Bronchial epithelial cell (primary cell): ENCODE measurements at regions not wholly inside any gene's neighbourhood (a gene's known extent, or its start where the extent isn't known, plus 50 kb on each side); places are given as distances from the start of the nearest gene placed in this dataset.

Source experiments
- DNase-seq: peaks from one replicate; pipeline ENCODE4 v3.0.0-alpha.2; 2010; ENCODE audit warnings: low read depth
- FAIRE-seq: peaks from 2 replicates; lab custom pipeline; 2011; peaks lifted over from hg19 to GRCh38; lab: Jason Lieb, UNC
- H3K27me3 ChIP-seq: 2 replicates; pipeline ENCODE4 v1.5.1; 2011; ENCODE audit warnings: low read length; ENCODE audit not compliant: control insufficient read depth, insufficient read depth
- H3K36me3 ChIP-seq: 2 replicates; pipeline ENCODE4 v1.5.1; 2011; ENCODE audit warnings: low read length; ENCODE audit not compliant: control insufficient read depth, insufficient read depth
- H3K4me3 ChIP-seq: 2 replicates; pipeline ENCODE4 v1.5.1; 2011; ENCODE audit warnings: mild to moderate bottlenecking, low read depth, low read length, control low read depth
- TF ChIP-seq, protein P1 (sequence below): IDR thresholded peaks from 2 replicates; pipeline ENCODE4 v1.5.1; 2011; ENCODE audit warnings: mild to moderate bottlenecking, moderate library complexity, low read length, control low read depth, inconsistent platforms; ENCODE audit not compliant: insufficient read depth, severe bottlenecking

DNA sequence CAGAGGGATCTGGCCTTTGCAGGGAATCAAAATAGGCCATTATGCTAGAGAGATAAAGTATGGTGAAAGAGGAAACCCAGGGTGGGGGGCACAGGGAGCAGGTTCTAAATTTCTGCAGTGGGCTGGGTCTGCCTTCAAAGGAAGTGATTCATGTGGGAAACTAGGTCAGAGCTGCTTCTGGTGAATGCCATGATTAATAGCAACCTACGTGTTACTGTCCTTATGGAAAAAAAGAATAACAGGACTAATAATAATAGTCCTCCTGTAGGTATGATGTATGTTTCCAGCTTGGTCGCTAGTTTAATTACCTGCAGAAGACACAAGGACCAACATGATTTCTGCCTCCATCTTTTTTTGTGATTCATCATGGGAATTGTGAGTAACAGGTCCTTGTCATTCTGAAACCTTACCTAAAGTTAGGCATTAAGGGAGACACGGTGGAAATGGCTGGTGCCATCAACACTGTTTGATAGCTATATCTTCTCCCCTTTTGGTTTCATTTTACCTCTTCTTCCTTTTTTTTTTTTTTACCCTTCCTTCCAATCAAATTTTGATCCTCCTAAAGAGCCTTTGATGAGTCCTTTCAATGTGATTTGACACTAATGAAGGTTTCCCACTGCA lies 180.4 kb downstream of the CPEB2 start:
- Histone ChIP-seq H3K27me3 (no peaks in the 10 kb centered on the region), H3K36me3 (no peaks in the 10 kb centered on the region), H3K4me3 (no peak overlapping the region)
- TF ChIP-seq, protein P1, sequence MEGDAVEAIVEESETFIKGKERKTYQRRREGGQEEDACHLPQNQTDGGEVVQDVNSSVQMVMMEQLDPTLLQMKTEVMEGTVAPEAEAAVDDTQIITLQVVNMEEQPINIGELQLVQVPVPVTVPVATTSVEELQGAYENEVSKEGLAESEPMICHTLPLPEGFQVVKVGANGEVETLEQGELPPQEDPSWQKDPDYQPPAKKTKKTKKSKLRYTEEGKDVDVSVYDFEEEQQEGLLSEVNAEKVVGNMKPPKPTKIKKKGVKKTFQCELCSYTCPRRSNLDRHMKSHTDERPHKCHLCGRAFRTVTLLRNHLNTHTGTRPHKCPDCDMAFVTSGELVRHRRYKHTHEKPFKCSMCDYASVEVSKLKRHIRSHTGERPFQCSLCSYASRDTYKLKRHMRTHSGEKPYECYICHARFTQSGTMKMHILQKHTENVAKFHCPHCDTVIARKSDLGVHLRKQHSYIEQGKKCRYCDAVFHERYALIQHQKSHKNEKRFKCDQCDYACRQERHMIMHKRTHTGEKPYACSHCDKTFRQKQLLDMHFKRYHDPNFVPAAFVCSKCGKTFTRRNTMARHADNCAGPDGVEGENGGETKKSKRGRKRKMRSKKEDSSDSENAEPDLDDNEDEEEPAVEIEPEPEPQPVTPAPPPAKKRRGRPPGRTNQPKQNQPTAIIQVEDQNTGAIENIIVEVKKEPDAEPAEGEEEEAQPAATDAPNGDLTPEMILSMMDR = no peak
- DNase-seq (peak; percentile 72), FAIRE-seq (peak; percentile 23)

DNA sequence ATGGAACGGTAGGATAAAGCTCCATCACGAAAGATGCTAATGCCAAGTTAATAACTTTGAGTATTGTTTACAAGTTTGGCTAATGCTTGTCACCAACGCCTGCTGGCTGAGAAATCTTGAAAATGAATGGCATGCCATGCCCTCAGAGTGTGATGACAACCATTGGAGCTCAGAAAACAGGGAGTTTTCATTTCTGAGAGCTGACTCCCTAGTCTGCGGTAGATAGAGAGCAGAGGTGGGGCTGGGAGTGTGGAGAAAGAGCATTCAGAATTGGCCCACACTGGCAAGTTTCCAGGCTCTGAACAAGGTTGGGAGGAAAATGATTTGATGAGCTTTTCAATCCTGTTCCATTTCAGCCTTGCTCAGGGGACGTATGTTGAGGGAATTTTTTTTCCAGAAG lies 183.9 kb downstream of the CPEB2 start:
- no peak for FAIRE-seq

DNA sequence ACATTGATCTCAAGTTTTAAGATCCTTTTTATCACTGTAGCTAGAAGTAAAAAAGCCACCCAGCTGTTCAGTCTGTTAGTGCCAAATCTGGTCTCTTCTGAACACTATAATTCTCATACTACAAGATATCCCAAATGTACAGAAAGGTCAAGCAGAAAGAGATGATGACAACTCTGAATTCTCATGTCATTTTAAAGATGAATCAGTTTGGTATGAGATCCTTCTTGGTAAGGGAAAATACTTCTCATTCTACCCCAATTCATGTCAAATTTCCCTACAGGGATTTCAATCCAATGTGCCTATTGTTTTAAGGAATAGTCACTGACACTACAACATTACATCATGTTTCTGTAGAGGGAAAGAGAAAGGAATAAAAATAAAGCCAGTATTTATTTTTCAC lies 184.5 kb downstream of the CPEB2 start:
- DNase-seq = no peak
- Histone ChIP-seq H3K4me3 (no peak overlapping the region), H3K36me3 (no peaks in the 10 kb centered on the region), H3K27me3 (no peaks in the 10 kb centered on the region)
- TF ChIP-seq, protein P1 = no peak
- FAIRE-seq = no peak

More for the DNA sequence above, 183.9 kb downstream of the CPEB2 start:
- Histone ChIP-seq H3K4me3 (no peak overlapping the region), H3K27me3 (no peaks in the 10 kb centered on the region), H3K36me3 (no peaks in the 10 kb centered on the region)
- TF ChIP-seq, protein P1 = no peak
- DNase-seq = no peak

DNA sequence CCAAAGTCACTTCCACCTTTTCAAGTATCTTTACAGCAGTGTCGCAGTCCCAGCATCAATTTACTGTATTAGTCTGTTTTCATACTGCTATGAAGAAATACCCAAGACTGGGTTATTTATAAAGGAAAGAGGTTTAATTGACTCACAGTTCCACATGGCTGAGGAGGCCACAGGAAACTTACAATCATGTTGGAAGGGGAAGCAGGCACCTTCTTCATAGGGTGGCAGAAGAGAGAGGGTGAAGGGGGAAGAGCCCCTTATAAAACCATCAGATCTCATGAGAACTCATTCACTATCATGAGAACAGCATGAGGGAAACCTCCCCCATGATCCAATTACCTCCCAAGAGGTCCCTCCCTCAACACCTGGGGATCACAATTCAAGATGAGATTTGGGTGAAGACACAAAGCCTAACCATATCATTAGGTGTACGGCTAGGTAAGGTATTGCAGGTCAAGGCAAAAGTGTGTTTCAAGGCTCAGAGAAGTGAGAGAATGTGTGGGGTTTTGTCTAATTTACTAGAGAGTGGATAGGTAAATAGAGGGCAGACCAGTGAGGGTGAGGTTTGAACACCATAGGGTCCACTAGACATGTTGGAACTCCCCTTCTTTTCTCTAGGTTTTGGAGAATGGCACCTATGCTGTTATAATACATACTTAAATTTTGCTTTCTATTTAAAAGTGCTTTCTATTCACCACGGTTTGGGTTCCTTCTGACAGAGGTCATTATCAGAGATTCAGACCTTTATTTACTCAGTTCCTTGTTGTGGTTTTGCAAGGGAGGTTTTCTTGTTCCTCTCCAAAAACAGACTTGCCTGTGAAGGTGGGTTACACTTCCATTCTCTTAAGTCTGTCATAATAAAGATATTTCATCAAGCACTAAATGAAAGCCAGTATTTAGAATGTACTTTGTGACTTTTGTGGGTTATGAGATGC lies 186.6 kb downstream of the CPEB2 start:
- FAIRE-seq (no peak), DNase-seq (no peak)
- no peaks in the 10 kb centered on the region for H3K36me3 ChIP-seq
- H3K27me3 ChIP-seq = no peaks in the 10 kb centered on the region
- no peak overlapping the region for H3K4me3 ChIP-seq
- TF ChIP-seq, protein P1 = no peak

DNA sequence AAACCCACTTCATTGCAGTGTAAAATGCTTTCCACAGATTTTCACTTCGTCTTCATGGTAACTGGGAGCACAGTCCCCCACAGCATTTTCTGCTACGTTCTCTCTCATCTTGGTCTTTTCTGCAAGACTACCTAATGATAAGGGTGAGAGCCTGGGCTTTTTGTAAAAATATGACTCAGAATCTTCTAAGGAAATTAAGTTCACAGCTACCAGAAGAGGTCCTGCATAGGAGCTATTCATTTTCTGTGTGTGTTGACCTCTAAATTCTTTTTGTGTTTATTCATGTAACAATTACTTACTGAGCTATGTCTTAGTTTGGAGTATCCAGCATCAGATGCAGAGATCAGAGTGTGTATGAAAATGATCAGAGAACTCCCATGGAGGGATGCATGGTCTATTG lies 192.2 kb downstream of the CPEB2 start:
- no peak for FAIRE-seq
- H3K36me3 ChIP-seq = no peaks in the 10 kb centered on the region

More for the DNA sequence above, 192.2 kb downstream of the CPEB2 start:
- DNase-seq = no peak
- Histone ChIP-seq H3K27me3 (no peaks in the 10 kb centered on the region), H3K4me3 (no peak overlapping the region)
- TF ChIP-seq, protein P1 = no peak
